Upper lobe of left lung (tissue), 6 donors: ENCODE measurements at regions not wholly inside any gene's neighbourhood (a gene's known extent, or its start where the extent isn't known, plus 50 kb on each side); places are given as distances from the start of the nearest gene placed in this dataset.
"Not testable (repeated sequence)": the region's sequence is repeated elsewhere in the genome, so short reads cannot be mapped to it uniquely, and the experiment has no call there.

Experiments
- ATAC-seq, 2 donors: fragments of 200-7000 bp; cut with Tn5 transposase; one replicate each; pipeline ENCODE4 v1.9.1; 2022; ENCODE audit warnings: mild to moderate bottlenecking in 2 of 2, moderate library complexity in 2 of 2; ENCODE audit not compliant: low FRiP score in 2 of 2
- DNase-seq, 2 donors: peaks; one replicate each; pipeline ENCODE4 v3.0.0-alpha.2; 2019 to 2020
- H3K27ac ChIP-seq, 4 donors: fragments of 200-600 bp; sonication (generic); one replicate each; pipeline ENCODE4 v1.5.1; 2016 to 2019
- H3K27me3 ChIP-seq, 4 donors: fragments of 200-600 bp; sonication (generic); one replicate each; pipeline ENCODE4 v1.5.1; 2017 to 2019
- H3K36me3 ChIP-seq, 4 donors: fragments of 200-600 bp; sonication (generic); one replicate each; pipeline ENCODE4 v1.5.1; 2016 to 2019
- H3K4me1 ChIP-seq, 4 donors: fragments of 200-600 bp; sonication (generic); one replicate each; pipeline ENCODE4 v1.5.1; 2018 to 2019
- H3K4me3 ChIP-seq, 4 donors: fragments of 200-600 bp; sonication (generic); one replicate each; pipeline ENCODE4 v1.5.1; 2017 to 2019; ENCODE audit warnings: mild to moderate bottlenecking in 2 of 4, moderate library complexity in 1 of 4
- H3K9me3 ChIP-seq, 4 donors: fragments of 200-600 bp; sonication (generic); one replicate each; pipeline ENCODE4 v1.5.1; 2018 to 2019
- EP300 ChIP-seq, 4 donors: sonication (generic); formaldehyde crosslinking; IDR thresholded peaks; one replicate each; pipeline ENCODE4 v1.5.1; 2017; ENCODE audit warnings: antibody characterized with exemption in 4 of 4, control low read depth in 2 of 4
- POLR2A ChIP-seq, 4 donors: fragments of 450-650 bp; IDR thresholded peaks; one replicate each; pipeline ENCODE4 v1.5.1; 2016 to 2017; ENCODE audit warnings: antibody characterized with exemption in 4 of 4, mild to moderate bottlenecking in 2 of 4
- POLR2AphosphoS5 ChIP-seq, 2 donors: sonication (generic); formaldehyde crosslinking; IDR thresholded peaks; one replicate each; pipeline ENCODE4 v1.5.1; 2017; ENCODE audit warnings: antibody characterized with exemption in 2 of 2
- WGBS, 2 donors: methylation state at CpG; one replicate each; pipeline ENCODE4 v1.1.5; 2017 to 2018; 5-methylcytosine and 5-hydroxymethylcytosine counted together
- TF ChIP-seq, protein P1 (sequence below), 6 experiments: fragments of 450-650 bp in 4 of 6; fragments of 200-600 bp in 2 of 6; sonication (generic) in 2 of 6; IDR thresholded peaks; one replicate each; pipeline ENCODE4 v1.5.1; 2016 to 2019; ENCODE audit warnings: antibody characterized with exemption in 6 of 6
- donor health status: DM: no; HTN: no; CAD: no; lungs with moderate emphysema.
- donor health status: DM: no; HTN: yes; CAD: no; lungs with severe emphysema.

- no peaks in the 10 kb centered on the region for H3K9me3 ChIP-seq
- no peaks in the 10 kb centered on the region for H3K4me1 ChIP-seq
- H3K36me3 ChIP-seq: no peaks in the 10 kb centered on the region
- ATAC-seq (no peak), DNase-seq (peak; percentile 14 to 31)
- TF ChIP-seq POLR2AphosphoS5 (IDR thresholded peaks at IDR 0.05) (no peak), EP300 (IDR thresholded peaks at IDR 0.05) (no peak), POLR2A (IDR thresholded peaks at IDR 0.05) (no peak)
- TF ChIP-seq, protein P1, sequence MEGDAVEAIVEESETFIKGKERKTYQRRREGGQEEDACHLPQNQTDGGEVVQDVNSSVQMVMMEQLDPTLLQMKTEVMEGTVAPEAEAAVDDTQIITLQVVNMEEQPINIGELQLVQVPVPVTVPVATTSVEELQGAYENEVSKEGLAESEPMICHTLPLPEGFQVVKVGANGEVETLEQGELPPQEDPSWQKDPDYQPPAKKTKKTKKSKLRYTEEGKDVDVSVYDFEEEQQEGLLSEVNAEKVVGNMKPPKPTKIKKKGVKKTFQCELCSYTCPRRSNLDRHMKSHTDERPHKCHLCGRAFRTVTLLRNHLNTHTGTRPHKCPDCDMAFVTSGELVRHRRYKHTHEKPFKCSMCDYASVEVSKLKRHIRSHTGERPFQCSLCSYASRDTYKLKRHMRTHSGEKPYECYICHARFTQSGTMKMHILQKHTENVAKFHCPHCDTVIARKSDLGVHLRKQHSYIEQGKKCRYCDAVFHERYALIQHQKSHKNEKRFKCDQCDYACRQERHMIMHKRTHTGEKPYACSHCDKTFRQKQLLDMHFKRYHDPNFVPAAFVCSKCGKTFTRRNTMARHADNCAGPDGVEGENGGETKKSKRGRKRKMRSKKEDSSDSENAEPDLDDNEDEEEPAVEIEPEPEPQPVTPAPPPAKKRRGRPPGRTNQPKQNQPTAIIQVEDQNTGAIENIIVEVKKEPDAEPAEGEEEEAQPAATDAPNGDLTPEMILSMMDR (IDR thresholded peaks at IDR 0.05): no peak
- H3K27ac ChIP-seq: no peak overlapping the region
- 53 to 77% methylated on average over 3 to 5 of the region's 5 CpGs for WGBS, 2 donors
- H3K27me3 ChIP-seq: no peaks in the 10 kb centered on the region
- H3K4me3 ChIP-seq: no peak overlapping the region
Measured at GRCh38 chr14:105882626-105883025, 356.2 kb downstream of the TMEM121 start.

- H3K27me3 ChIP-seq: no peaks in the 10 kb centered on the region
- H3K36me3 ChIP-seq: no peaks in the 10 kb centered on the region
- TF ChIP-seq, protein P1 (IDR thresholded peaks at IDR 0.05): no peak
- no peak for TF ChIP-seq POLR2AphosphoS5 (IDR thresholded peaks at IDR 0.05)
- TF ChIP-seq EP300 (IDR thresholded peaks at IDR 0.05): no peak
- no peak for TF ChIP-seq POLR2A (IDR thresholded peaks at IDR 0.05)
- H3K9me3 ChIP-seq: no peaks in the 10 kb centered on the region
- DNase-seq (peak; percentile 10 to 50), ATAC-seq (no peak)
- H3K4me1 ChIP-seq: no peaks in the 10 kb centered on the region
- 81 to 87% methylated on average over 4 to 14 of the region's 17 CpGs for WGBS, 2 donors
- no peak overlapping the region for H3K4me3 ChIP-seq
- H3K27ac ChIP-seq: no peak overlapping the region
Measured at GRCh38 chr14:105883066-105884005, 357.0 kb downstream of the TMEM121 start.

GRCh38 chr14:105884192-105884807, 357.9 kb downstream of the TMEM121 start:
- peak; percentile 14 to 35 for DNase-seq

GRCh38 chr14:105884808-105885281, 358.5 kb downstream of the TMEM121 start:
- WGBS, 2 donors: 63 to 78% methylated on average over 5 to 12 of the region's 13 CpGs
- H3K4me3 ChIP-seq: no peak overlapping the region
- DNase-seq (peak; percentile 6 to 25), ATAC-seq (no peak)
- H3K36me3 ChIP-seq: no peaks in the 10 kb centered on the region
- H3K4me1 ChIP-seq: no peaks in the 10 kb centered on the region
- no peaks in the 10 kb centered on the region for H3K9me3 ChIP-seq
- H3K27me3 ChIP-seq: no peaks in the 10 kb centered on the region
- TF ChIP-seq, protein P1 (IDR thresholded peaks at IDR 0.05): no peak
- TF ChIP-seq POLR2AphosphoS5 (IDR thresholded peaks at IDR 0.05): no peak
- TF ChIP-seq POLR2A (IDR thresholded peaks at IDR 0.05): no peak
- TF ChIP-seq EP300 (IDR thresholded peaks at IDR 0.05): no peak
- no peak overlapping the region for H3K27ac ChIP-seq

More at GRCh38 chr14:105884192-105884807, 357.9 kb downstream of the TMEM121 start:
- WGBS, 2 donors: 56 to 73% methylated on average over 6 to 13 of the region's 17 CpGs
- not testable (repeated sequence) for H3K4me3 ChIP-seq, H3K4me1 ChIP-seq, H3K27me3 ChIP-seq, ATAC-seq, H3K36me3 ChIP-seq, H3K9me3 ChIP-seq, H3K27ac ChIP-seq

GRCh38 chr14:105885561-105886320, 359.4 kb downstream of the TMEM121 start:
- H3K4me1 ChIP-seq: no peaks in the 10 kb centered on the region
- ATAC-seq (no peak), DNase-seq (peak; percentile 17 to 50)
- H3K36me3 ChIP-seq: no peaks in the 10 kb centered on the region
- no peaks in the 10 kb centered on the region for H3K27me3 ChIP-seq
- no peak overlapping the region for H3K4me3 ChIP-seq
- no peak overlapping the region for H3K27ac ChIP-seq
- WGBS, 2 donors: 81 to 82% methylated on average over 17 to 23 of the region's 23 CpGs
- H3K9me3 ChIP-seq: no peaks in the 10 kb centered on the region
- no peak for TF ChIP-seq POLR2A (IDR thresholded peaks at IDR 0.05)

DNA sequence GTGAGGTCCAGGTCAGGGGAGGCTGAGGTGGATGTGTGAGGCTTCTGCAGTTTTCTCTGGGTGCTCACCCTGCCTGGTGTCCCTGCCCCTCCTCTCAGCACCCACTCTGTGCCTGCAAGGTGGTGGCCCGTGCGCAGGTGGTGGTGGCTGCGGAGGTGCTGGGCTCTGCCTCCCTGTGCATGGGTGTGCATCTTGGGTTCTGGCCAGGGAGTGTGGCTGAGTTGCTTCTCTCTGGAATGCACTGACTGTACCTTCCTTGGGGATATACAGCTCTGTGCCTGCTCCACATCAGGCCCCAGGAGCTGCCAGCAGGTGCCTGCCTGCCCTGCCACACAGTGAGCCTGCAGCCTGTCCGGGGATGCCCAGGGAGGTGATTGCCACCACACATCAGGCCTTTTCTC, 360.4 kb downstream of the TMEM121 start:
- 69 to 86% methylated on average over 4 of the region's 4 CpGs for WGBS, 2 donors
- peak; percentile 9 to 61 for DNase-seq
- H3K27me3 ChIP-seq: not testable (repeated sequence)

More for the DNA sequence above, 360.4 kb downstream of the TMEM121 start:
- H3K4me1 ChIP-seq, H3K4me3 ChIP-seq, ATAC-seq, H3K9me3 ChIP-seq, H3K27ac ChIP-seq, H3K36me3 ChIP-seq: not testable (repeated sequence)
